NCI-H524 (cell line): ENCODE measurements at regions not wholly inside any gene's neighbourhood (a gene's known extent, or its start where the extent isn't known, plus 50 kb on each side); places are given as distances from the start of the nearest gene placed in this dataset.
A peak's percentile ranks its signal among the peaks of the same experiment; 100 is the strongest.

ENCODE experiments used
- DNase-seq, 2 experiments: peaks; one replicate each; lab custom pipeline; 2025; lab: John Stamatoyannopoulos, UW

GRCh38 chr7:25777969-25778708 lies 373.9 kb upstream of the NFE2L3 start:
- DNase-seq: peak; percentile 94 to 96

GRCh38 chr7:25779002-25779546 lies 372.9 kb upstream of the NFE2L3 start:
- no peak for DNase-seq

- no peak for DNase-seq
These were observed 371.1 kb upstream of the NFE2L3 start for GRCh38 chr7:25780904-25781303.

- DNase-seq: peak; percentile 19 to 70
These were observed 370.3 kb upstream of the NFE2L3 start for GRCh38 chr7:25781704-25782103.

- no peak for DNase-seq
These were observed 365.1 kb upstream of the NFE2L3 start for GRCh38 chr7:25786936-25787335.

- no peak for DNase-seq
These were observed 364.7 kb upstream of the NFE2L3 start for GRCh38 chr7:25787336-25787735.

GRCh38 chr7:25788371-25788770 lies 363.6 kb upstream of the NFE2L3 start:
- DNase-seq: no peak

- no peak for DNase-seq
These were observed 362.9 kb upstream of the NFE2L3 start for GRCh38 chr7:25788961-25789620.

GRCh38 chr7:25789701-25790640 lies 362.0 kb upstream of the NFE2L3 start:
- DNase-seq: peak; percentile 74 to 90

- no peak for DNase-seq
These were observed 361.0 kb upstream of the NFE2L3 start for GRCh38 chr7:25790963-25791362.

GRCh38 chr7:25792586-25792985 lies 359.4 kb upstream of the NFE2L3 start:
- no peak for DNase-seq

- DNase-seq: no peak
These were observed 356.2 kb upstream of the NFE2L3 start for GRCh38 chr7:25795824-25796235.

GRCh38 chr7:25798344-25798743 lies 353.7 kb upstream of the NFE2L3 start:
- no peak for DNase-seq

- DNase-seq: no peak
These were observed 350.8 kb upstream of the NFE2L3 start for GRCh38 chr7:25801214-25801613.

GRCh38 chr7:25802057-25802456 lies 349.9 kb upstream of the NFE2L3 start:
- DNase-seq: no peak

- no peak for DNase-seq
These were observed 349.5 kb upstream of the NFE2L3 start for GRCh38 chr7:25802473-25802872.

GRCh38 chr7:25803117-25803887 lies 348.7 kb upstream of the NFE2L3 start:
- no peak for DNase-seq

- no peak for DNase-seq
These were observed 347.8 kb upstream of the NFE2L3 start for GRCh38 chr7:25804154-25804553.

- DNase-seq: no peak
These were observed 346.8 kb upstream of the NFE2L3 start for GRCh38 chr7:25805027-25805687.

- no peak for DNase-seq
These were observed 344.8 kb upstream of the NFE2L3 start for GRCh38 chr7:25807086-25807611.

- no peak for DNase-seq
These were observed 342.6 kb upstream of the NFE2L3 start for GRCh38 chr7:25809441-25809840.
